Chondrocyte (in vitro differentiated cells): ENCODE measurements at regions not wholly inside any gene's neighbourhood (a gene's known extent, or its start where the extent isn't known, plus 50 kb on each side); places are given as distances from the start of the nearest gene placed in this dataset.

Source experiments
- DNase-seq: peaks from one replicate; pipeline ENCODE4 v3.0.0; 2021; ENCODE audit warnings: mixed read lengths, low spot score
- H3K27ac Mint-ChIP-seq: one replicate; pipeline ENCODE4 v1.8.0; 2021; ENCODE audit warnings: mild to moderate bottlenecking, moderate library complexity, mixed read lengths; ENCODE audit not compliant: unreplicated experiment
- H3K27me3 Mint-ChIP-seq: 2 replicates; pipeline ENCODE4 v1.8.0; 2021; ENCODE audit warnings: low read depth, mixed read lengths
- H3K36me3 Mint-ChIP-seq: 2 replicates; pipeline ENCODE4 v1.8.0; 2021; ENCODE audit warnings: low read depth, mixed read lengths
- H3K4me1 Mint-ChIP-seq: 2 replicates; pipeline ENCODE4 v1.8.0; 2021; ENCODE audit warnings: low read depth, mild to moderate bottlenecking, mixed read lengths
- H3K4me3 Mint-ChIP-seq: one replicate; pipeline ENCODE4 v1.8.0; 2021; ENCODE audit warnings: mild to moderate bottlenecking, moderate library complexity, mixed read lengths; ENCODE audit not compliant: unreplicated experiment
- H3K9me3 Mint-ChIP-seq: 2 replicates; pipeline ENCODE4 v1.8.0; 2021; ENCODE audit warnings: low read depth, mixed read lengths
- CTCF ChIP-seq: fragments of 200-600 bp; sonication (generic); IDR thresholded peaks from 2 replicates; pipeline ENCODE4 v1.5.0; 2021; ENCODE audit warnings: antibody characterized with exemption, mild to moderate bottlenecking, moderate library complexity

GRCh38 chr11:97229936-97230335 lies 840.1 kb downstream of the JRKL start:
- Mint-ChIP-seq H3K9me3 (no peaks in the 10 kb centered on the region), H3K27ac (no peak overlapping the region), H3K36me3 (no peaks in the 10 kb centered on the region), H3K4me3 (no peak overlapping the region), H3K27me3 (peaks cover 29% of the 10 kb centered on the region), H3K4me1 (no peaks in the 10 kb centered on the region)
- no peak for DNase-seq
- TF ChIP-seq CTCF, result no peak

- H3K4me3 Mint-ChIP-seq, result no peak overlapping the region
- no peak for DNase-seq
- H3K9me3 Mint-ChIP-seq, result no peaks in the 10 kb centered on the region
- no peaks in the 10 kb centered on the region for H3K36me3 Mint-ChIP-seq
- H3K4me1 Mint-ChIP-seq, result no peaks in the 10 kb centered on the region
- H3K27me3 Mint-ChIP-seq, result peaks cover 22% of the 10 kb centered on the region
- no peak overlapping the region for H3K27ac Mint-ChIP-seq
- no peak for TF ChIP-seq CTCF
Observed at GRCh38 chr11:97231231-97231630, 841.4 kb downstream of the JRKL start.

- H3K4me3 Mint-ChIP-seq, result no peak overlapping the region
- no peaks in the 10 kb centered on the region for H3K36me3 Mint-ChIP-seq
- no peaks in the 10 kb centered on the region for H3K4me1 Mint-ChIP-seq
- no peak for DNase-seq
- peaks cover 17% of the 10 kb centered on the region for H3K27me3 Mint-ChIP-seq
- TF ChIP-seq CTCF, result no peak
- H3K27ac Mint-ChIP-seq, result no peak overlapping the region
- H3K9me3 Mint-ChIP-seq, result no peaks in the 10 kb centered on the region
Observed at GRCh38 chr11:97234016-97234415, 844.2 kb downstream of the JRKL start.

GRCh38 chr11:97237151-97237550 lies 847.3 kb downstream of the JRKL start:
- DNase-seq, result no peak

GRCh38 chr11:97247601-97248000 lies 857.8 kb downstream of the JRKL start:
- Mint-ChIP-seq H3K4me1 (no peaks in the 10 kb centered on the region), H3K4me3 (no peak overlapping the region), H3K9me3 (peaks cover 10% of the 10 kb centered on the region), H3K36me3 (no peaks in the 10 kb centered on the region), H3K27me3 (no peaks in the 10 kb centered on the region), H3K27ac (no peak overlapping the region)
- no peak for TF ChIP-seq CTCF
- DNase-seq, result no peak

More at GRCh38 chr11:97237151-97237550, 847.3 kb downstream of the JRKL start:
- H3K36me3 Mint-ChIP-seq, result no peaks in the 10 kb centered on the region
- H3K27ac Mint-ChIP-seq, result no peak overlapping the region
- H3K4me3 Mint-ChIP-seq, result no peak overlapping the region
- no peaks in the 10 kb centered on the region for H3K4me1 Mint-ChIP-seq
- no peak for TF ChIP-seq CTCF
- H3K9me3 Mint-ChIP-seq, result no peaks in the 10 kb centered on the region
- H3K27me3 Mint-ChIP-seq, result peaks cover 9% of the 10 kb centered on the region
